Keratinocyte (primary cell): ENCODE measurements at regions not wholly inside any gene's neighbourhood (a gene's known extent, or its start where the extent isn't known, plus 50 kb on each side); places are given as distances from the start of the nearest gene placed in this dataset.

ENCODE experiments used
- EZH2 ChIP-seq: IDR thresholded peaks from one replicate; pipeline ENCODE4 v1.6.1; 2012; ENCODE audit warnings: inconsistent platforms, mild to moderate bottlenecking, low read length, moderate library complexity
- TF ChIP-seq, protein P1 (sequence below), 3 experiments: IDR thresholded peaks in 1 of 3; conservative IDR thresholded peaks in 1 of 3; optimal IDR thresholded peaks in 1 of 3; 2 replicates in 2 of 3; 3 replicates in 1 of 3; pipeline versions ENCODE3 to v1.5.1; 2011; ENCODE audit warnings: low read length in 3 of 3, mild to moderate bottlenecking in 3 of 3, moderate library complexity in 2 of 3, control low read depth in 1 of 3, inconsistent platforms in 1 of 3; ENCODE audit not compliant: insufficient read depth in 2 of 3; ENCODE audit errors: extremely low read depth in 1 of 3

DNA sequence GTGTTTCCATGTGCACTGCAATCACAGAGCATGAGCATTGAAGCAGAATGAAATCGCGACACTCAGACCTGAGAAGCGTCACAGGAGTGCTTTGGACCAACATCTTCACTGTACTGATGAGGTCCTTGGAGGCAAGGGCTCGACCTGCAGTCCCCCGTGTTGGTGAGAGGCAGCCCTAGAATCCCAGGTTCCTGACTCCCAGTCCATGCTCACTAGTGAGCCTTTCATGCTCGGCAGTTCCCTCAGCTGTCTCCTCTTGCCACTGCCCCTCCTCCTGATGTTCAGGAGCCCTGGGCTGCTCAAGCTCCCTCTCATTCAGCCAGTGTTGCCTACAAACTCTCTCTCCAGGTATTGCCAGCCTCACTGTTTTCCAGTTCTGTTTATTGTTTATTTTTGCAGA is 291.4 kb downstream of the DYSF start:
- TF ChIP-seq EZH2: no peak
- TF ChIP-seq, protein P1, sequence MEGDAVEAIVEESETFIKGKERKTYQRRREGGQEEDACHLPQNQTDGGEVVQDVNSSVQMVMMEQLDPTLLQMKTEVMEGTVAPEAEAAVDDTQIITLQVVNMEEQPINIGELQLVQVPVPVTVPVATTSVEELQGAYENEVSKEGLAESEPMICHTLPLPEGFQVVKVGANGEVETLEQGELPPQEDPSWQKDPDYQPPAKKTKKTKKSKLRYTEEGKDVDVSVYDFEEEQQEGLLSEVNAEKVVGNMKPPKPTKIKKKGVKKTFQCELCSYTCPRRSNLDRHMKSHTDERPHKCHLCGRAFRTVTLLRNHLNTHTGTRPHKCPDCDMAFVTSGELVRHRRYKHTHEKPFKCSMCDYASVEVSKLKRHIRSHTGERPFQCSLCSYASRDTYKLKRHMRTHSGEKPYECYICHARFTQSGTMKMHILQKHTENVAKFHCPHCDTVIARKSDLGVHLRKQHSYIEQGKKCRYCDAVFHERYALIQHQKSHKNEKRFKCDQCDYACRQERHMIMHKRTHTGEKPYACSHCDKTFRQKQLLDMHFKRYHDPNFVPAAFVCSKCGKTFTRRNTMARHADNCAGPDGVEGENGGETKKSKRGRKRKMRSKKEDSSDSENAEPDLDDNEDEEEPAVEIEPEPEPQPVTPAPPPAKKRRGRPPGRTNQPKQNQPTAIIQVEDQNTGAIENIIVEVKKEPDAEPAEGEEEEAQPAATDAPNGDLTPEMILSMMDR (optimal IDR thresholded peaks at IDR 0.05 in 1 of 3, IDR thresholded peaks at IDR 0.05 in 1 of 3, conservative IDR thresholded peaks at IDR 0.05 in 1 of 3; ENCODE audit: extremely low read depth in 1 of 3, insufficient read depth in 2 of 3, low read length in 3 of 3): no peak
